ENCODE measurements at regions not wholly inside any gene's neighbourhood (a gene's known extent, or its start where the extent isn't known, plus 50 kb on each side); places are given as distances from the start of the nearest gene placed in this dataset.

GRCh38 chr2:128640166-128640844 lies 321.6 kb upstream of the HS6ST1 start:
- DNase-seq = no peak

GRCh38 chr2:128640845-128641360 lies 322.2 kb upstream of the HS6ST1 start:
- DNase-seq = no peak

- DNase-seq = no peak
Observed at GRCh38 chr2:128641421-128642080, 322.9 kb upstream of the HS6ST1 start.

- DNase-seq = no peak
Observed at GRCh38 chr2:128642316-128642715, 323.6 kb upstream of the HS6ST1 start.

- DNase-seq = no peak
Observed at GRCh38 chr2:128642821-128643220, 324.2 kb upstream of the HS6ST1 start.

GRCh38 chr2:128643221-128644065 lies 324.8 kb upstream of the HS6ST1 start:
- no peak for DNase-seq

- DNase-seq = no peak
Observed at GRCh38 chr2:128644156-128644555, 325.5 kb upstream of the HS6ST1 start.

GRCh38 chr2:128644718-128645256 lies 326.1 kb upstream of the HS6ST1 start:
- no peak for DNase-seq

- DNase-seq = no peak
Observed at GRCh38 chr2:128645631-128646030, 327.0 kb upstream of the HS6ST1 start.

- no peak for DNase-seq
Observed at GRCh38 chr2:128646091-128646490, 327.4 kb upstream of the HS6ST1 start.

GRCh38 chr2:128646691-128647090 lies 328.0 kb upstream of the HS6ST1 start:
- DNase-seq = no peak

GRCh38 chr2:128651000-128651399 lies 332.3 kb upstream of the HS6ST1 start:
- no peak for DNase-seq

- no peak for DNase-seq
Observed at GRCh38 chr2:128654408-128654807, 335.7 kb upstream of the HS6ST1 start.

- no peak for DNase-seq
Observed at GRCh38 chr2:128660836-128661235, 342.2 kb upstream of the HS6ST1 start.

- no peak for DNase-seq
Observed at GRCh38 chr2:128661311-128661710, 342.6 kb upstream of the HS6ST1 start.

GRCh38 chr2:128662051-128662471 lies 343.4 kb upstream of the HS6ST1 start:
- DNase-seq = no peak

- DNase-seq = no peak
Observed at GRCh38 chr2:128663371-128664050, 344.8 kb upstream of the HS6ST1 start.

- no peak for DNase-seq
Observed at GRCh38 chr2:128664499-128664971, 345.9 kb upstream of the HS6ST1 start.

GRCh38 chr2:128665113-128665512 lies 346.4 kb upstream of the HS6ST1 start:
- no peak for DNase-seq

- no peak for DNase-seq
Observed at GRCh38 chr2:128666596-128666995, 347.9 kb upstream of the HS6ST1 start.

- no peak for DNase-seq
Observed at GRCh38 chr2:128667391-128667790, 348.7 kb upstream of the HS6ST1 start.

GRCh38 chr2:128668946-128669345 lies 350.3 kb upstream of the HS6ST1 start:
- DNase-seq = no peak

- no peak for DNase-seq
Observed at GRCh38 chr2:128670066-128670465, 351.4 kb upstream of the HS6ST1 start.

All from stimulated activated CD4-positive, alpha-beta T cell treated with anti-CD3 and anti-CD28 coated beads, Interleukin-12 subunit alpha, Interleukin-12 subunit beta, amount 100 ng/mL, for 4 hours (primary cell).